ENCODE measurements at regions not wholly inside any gene's neighbourhood (a gene's known extent, or its start where the extent isn't known, plus 50 kb on each side); places are given as distances from the start of the nearest gene placed in this dataset.

DNA sequence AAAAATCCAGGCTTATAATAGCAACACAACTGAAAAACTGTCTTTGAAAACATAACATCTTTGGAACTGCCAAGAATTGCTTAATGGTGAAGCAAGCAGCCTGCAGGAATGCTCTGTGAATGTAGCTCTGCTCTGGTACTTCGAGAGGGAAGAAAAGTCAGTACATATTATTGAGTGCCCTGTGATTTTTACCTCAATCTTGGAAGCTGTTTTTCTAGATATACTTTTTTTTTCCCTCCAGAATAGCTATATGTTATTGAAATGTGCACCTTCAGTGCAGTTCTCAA lies 508.1 kb downstream of the PCNX1 start:
- ATAC-seq (ENCODE audit: insufficient number of reproducible peaks, low FRiP score, low read depth), result no peak
- no peak for DNase-seq (ENCODE audit: low spot score)
- H3K27ac ChIP-seq, result no peak overlapping the region
- peaks cover 6 to 29% of the 10 kb centered on the region in 2 donors for H3K4me1 ChIP-seq (ENCODE audit: control insufficient read depth in 1 of 2, low read depth in 2 of 2)
- H3K27me3 ChIP-seq (replicated peaks; ENCODE audit: insufficient read depth), result no peaks in the 10 kb centered on the region
- no peak overlapping the region for H3K4me3 ChIP-seq
- H3K9me3 ChIP-seq, result no peaks in the 10 kb centered on the region
- no peaks in the 10 kb centered on the region for H3K36me3 ChIP-seq
- TF ChIP-seq, protein P1, sequence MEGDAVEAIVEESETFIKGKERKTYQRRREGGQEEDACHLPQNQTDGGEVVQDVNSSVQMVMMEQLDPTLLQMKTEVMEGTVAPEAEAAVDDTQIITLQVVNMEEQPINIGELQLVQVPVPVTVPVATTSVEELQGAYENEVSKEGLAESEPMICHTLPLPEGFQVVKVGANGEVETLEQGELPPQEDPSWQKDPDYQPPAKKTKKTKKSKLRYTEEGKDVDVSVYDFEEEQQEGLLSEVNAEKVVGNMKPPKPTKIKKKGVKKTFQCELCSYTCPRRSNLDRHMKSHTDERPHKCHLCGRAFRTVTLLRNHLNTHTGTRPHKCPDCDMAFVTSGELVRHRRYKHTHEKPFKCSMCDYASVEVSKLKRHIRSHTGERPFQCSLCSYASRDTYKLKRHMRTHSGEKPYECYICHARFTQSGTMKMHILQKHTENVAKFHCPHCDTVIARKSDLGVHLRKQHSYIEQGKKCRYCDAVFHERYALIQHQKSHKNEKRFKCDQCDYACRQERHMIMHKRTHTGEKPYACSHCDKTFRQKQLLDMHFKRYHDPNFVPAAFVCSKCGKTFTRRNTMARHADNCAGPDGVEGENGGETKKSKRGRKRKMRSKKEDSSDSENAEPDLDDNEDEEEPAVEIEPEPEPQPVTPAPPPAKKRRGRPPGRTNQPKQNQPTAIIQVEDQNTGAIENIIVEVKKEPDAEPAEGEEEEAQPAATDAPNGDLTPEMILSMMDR (IDR thresholded peaks at IDR 0.05), result no peak

DNA sequence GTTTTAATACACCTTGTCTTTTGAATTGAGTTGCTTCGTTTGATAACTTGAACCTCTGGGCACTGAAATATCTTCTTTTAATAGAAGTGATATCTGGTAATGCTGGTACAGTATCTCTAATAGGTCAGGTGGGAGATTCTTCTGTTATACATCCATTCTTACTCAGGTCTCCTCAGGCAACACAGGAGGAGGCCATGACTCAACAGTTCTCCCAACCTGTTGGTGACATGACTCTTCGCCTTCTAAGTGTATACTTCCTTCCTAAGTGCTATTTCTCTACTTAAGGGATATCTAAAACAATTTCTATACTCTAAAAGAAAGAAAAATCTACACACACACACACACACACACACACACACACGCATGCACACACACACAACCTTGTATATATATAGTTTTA lies 509.1 kb downstream of the PCNX1 start:
- H3K4me1 ChIP-seq (ENCODE audit: control insufficient read depth in 1 of 2, low read depth in 2 of 2), result peaks cover 3 to 21% of the 10 kb centered on the region in 2 donors
- H3K27ac ChIP-seq, result no peak overlapping the region
- H3K36me3 ChIP-seq, result no peaks in the 10 kb centered on the region
- H3K9me3 ChIP-seq, result no peaks in the 10 kb centered on the region
- DNase-seq (ENCODE audit: low spot score) (no peak), ATAC-seq (ENCODE audit: insufficient number of reproducible peaks, low FRiP score, low read depth) (no peak)
- no peaks in the 10 kb centered on the region for H3K27me3 ChIP-seq (replicated peaks; ENCODE audit: insufficient read depth)
- no peak overlapping the region for H3K4me3 ChIP-seq
- TF ChIP-seq, protein P1 (IDR thresholded peaks at IDR 0.05), result no peak

DNA sequence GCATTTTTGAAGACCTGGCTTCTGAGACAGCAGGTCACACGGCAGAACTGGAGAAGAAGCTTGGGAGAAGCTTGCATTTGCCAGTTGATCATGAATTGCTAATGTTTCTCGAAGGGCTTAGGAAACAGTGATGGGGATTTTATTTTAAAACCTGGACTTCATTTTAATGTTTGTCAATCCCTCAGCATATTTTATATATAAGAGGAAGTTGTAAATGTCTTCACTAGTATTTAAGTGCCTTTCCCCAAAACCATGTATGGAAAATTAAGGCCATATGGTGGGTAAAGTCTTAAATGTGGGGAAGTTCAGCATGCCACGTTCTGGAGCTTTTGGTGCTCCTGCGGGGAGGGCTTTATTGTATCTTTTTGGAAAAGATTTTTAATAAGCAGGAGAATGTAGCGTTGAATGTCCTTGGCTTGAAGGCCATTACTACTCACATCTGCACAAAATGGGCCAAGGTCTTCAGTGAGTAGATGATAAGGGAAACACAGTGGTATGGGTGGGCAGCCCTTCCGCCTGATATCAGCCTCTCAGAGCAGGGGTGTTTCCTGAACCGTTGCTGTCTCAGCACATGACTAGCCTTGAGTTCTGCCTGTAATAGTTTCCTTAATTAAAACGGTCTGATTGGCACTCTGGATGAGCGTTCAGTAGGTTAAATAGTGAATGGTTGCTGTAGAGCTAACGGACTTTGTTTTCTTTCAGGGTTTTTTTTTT lies 511.4 kb downstream of the PCNX1 start:
- Histone ChIP-seq H3K27ac (no peak overlapping the region), H3K9me3 (no peaks in the 10 kb centered on the region), H3K27me3 (replicated peaks; ENCODE audit: insufficient read depth) (no peaks in the 10 kb centered on the region), H3K4me1 (ENCODE audit: control insufficient read depth in 1 of 2, low read depth in 2 of 2) (peaks cover 0 to 11% of the 10 kb centered on the region in 2 donors), H3K36me3 (no peaks in the 10 kb centered on the region), H3K4me3 (no peak overlapping the region)
- ATAC-seq (ENCODE audit: insufficient number of reproducible peaks, low FRiP score, low read depth) (no peak), DNase-seq (ENCODE audit: low spot score) (no peak)
- TF ChIP-seq, protein P1 (IDR thresholded peaks at IDR 0.05), result no peak

DNA sequence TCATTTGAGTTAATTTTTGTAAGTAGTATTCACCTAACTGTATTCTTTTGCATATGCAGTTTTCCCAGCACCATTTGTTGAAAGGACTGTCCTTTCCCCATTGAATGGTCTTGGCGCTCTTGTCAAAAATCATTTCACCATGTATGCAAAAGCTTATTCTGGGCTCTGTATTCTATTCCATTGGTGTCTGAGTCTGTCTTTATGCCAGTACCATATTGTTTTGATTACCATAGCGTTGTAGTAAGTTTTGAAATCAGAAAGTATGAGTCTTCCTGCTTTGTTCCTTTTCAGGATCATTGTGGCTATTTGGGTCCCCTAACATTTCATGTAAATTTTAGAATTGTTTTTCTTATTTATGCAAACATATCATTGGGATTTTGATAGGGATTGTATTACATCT lies 508.7 kb upstream of the RGS6 start:
- DNase-seq (ENCODE audit: low spot score), result no peak
- Histone ChIP-seq H3K27ac (no peak overlapping the region), H3K27me3 (replicated peaks; ENCODE audit: insufficient read depth) (no peaks in the 10 kb centered on the region)

DNA sequence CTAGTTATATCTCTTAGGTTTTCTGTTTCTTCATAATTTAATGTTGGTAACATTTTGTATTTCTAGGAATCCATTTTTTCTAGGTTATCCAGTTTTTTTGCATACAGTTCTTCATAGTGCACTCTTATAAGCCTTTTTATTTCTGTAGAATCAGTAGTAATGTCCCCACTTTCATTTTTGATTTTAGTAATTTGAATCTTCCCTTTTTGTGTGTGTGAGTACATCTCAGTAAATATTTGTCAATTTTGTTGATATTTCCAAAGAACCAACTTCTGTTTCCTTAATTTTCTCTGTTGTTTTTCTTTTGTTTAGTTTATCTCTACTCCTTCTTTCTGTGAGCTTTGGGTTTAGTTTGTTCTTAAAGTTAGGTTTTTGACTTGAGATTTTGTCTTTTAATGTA lies 507.3 kb upstream of the RGS6 start:
- ATAC-seq (ENCODE audit: insufficient number of reproducible peaks, low FRiP score, low read depth), result no peak
- H3K4me3 ChIP-seq, result no peak overlapping the region
- no peaks in the 10 kb centered on the region for H3K36me3 ChIP-seq
- H3K4me1 ChIP-seq (ENCODE audit: control insufficient read depth in 1 of 2, low read depth in 2 of 2), result no peaks in the 10 kb centered on the region
- H3K27me3 ChIP-seq (replicated peaks; ENCODE audit: insufficient read depth), result no peaks in the 10 kb centered on the region
- H3K27ac ChIP-seq, result no peak overlapping the region
- no peak for DNase-seq (ENCODE audit: low spot score)
- peaks cover 5% of the 10 kb centered on the region for H3K9me3 ChIP-seq
- TF ChIP-seq, protein P1 (IDR thresholded peaks at IDR 0.05), result no peak

More for the DNA sequence above, 508.7 kb upstream of the RGS6 start:
- ATAC-seq (ENCODE audit: insufficient number of reproducible peaks, low FRiP score, low read depth), result no peak
- H3K4me1 ChIP-seq (ENCODE audit: control insufficient read depth in 1 of 2, low read depth in 2 of 2), result no peaks in the 10 kb centered on the region
- no peaks in the 10 kb centered on the region for H3K36me3 ChIP-seq
- no peak overlapping the region for H3K4me3 ChIP-seq
- peaks cover 5% of the 10 kb centered on the region for H3K9me3 ChIP-seq
- TF ChIP-seq, protein P1 (IDR thresholded peaks at IDR 0.05), result no peak
